NCI-H2107 treated with DMSO at 0.1 percent for 48 hours (cell line): ENCODE measurements at regions not wholly inside any gene's neighbourhood (a gene's known extent, or its start where the extent isn't known, plus 50 kb on each side); places are given as distances from the start of the nearest gene placed in this dataset.

Source experiments
- DNase-seq: peaks from one replicate; lab custom pipeline; 2025; ENCODE audit not compliant: unreplicated experiment; lab: John Stamatoyannopoulos, UW

GRCh38 chr2:136248242-136248641 is 130.3 kb upstream of the CXCR4 start:
- DNase-seq, result peak; percentile 93

GRCh38 chr2:136247204-136247950 is 129.4 kb upstream of the CXCR4 start:
- no peak for DNase-seq

GRCh38 chr2:136246086-136246669 is 128.2 kb upstream of the CXCR4 start:
- no peak for DNase-seq

GRCh38 chr2:136245211-136245610 is 127.3 kb upstream of the CXCR4 start:
- DNase-seq, result no peak

GRCh38 chr2:136244536-136244885 is 126.6 kb upstream of the CXCR4 start:
- no peak for DNase-seq

- no peak for DNase-seq
These were observed 125.9 kb upstream of the CXCR4 start for GRCh38 chr2:136243638-136244535.

- DNase-seq, result no peak
These were observed 124.8 kb upstream of the CXCR4 start for GRCh38 chr2:136242687-136243277.

- DNase-seq, result no peak
These were observed 124.2 kb upstream of the CXCR4 start for GRCh38 chr2:136242100-136242499.

GRCh38 chr2:136239079-136239685 is 121.2 kb upstream of the CXCR4 start:
- DNase-seq, result no peak

GRCh38 chr2:136238286-136239078 is 120.5 kb upstream of the CXCR4 start:
- no peak for DNase-seq

GRCh38 chr2:136236019-136236418 is 118.1 kb upstream of the CXCR4 start:
- DNase-seq, result no peak

GRCh38 chr2:136235546-136235945 is 117.6 kb upstream of the CXCR4 start:
- no peak for DNase-seq

GRCh38 chr2:136234261-136234660 is 116.3 kb upstream of the CXCR4 start:
- DNase-seq, result no peak

GRCh38 chr2:136233298-136233697 is 115.3 kb upstream of the CXCR4 start:
- no peak for DNase-seq

GRCh38 chr2:136232456-136233172 is 114.7 kb upstream of the CXCR4 start:
- no peak for DNase-seq

- no peak for DNase-seq
These were observed 112.5 kb upstream of the CXCR4 start for GRCh38 chr2:136230464-136230863.

GRCh38 chr2:136226903-136227302 is 109.0 kb upstream of the CXCR4 start:
- DNase-seq, result no peak

- DNase-seq, result peak; percentile 52
These were observed 108.2 kb upstream of the CXCR4 start for GRCh38 chr2:136225950-136226835.

GRCh38 chr2:136223274-136223673 is 105.3 kb upstream of the CXCR4 start:
- DNase-seq, result no peak
